ENCODE measurements at regions not wholly inside any gene's neighbourhood (a gene's known extent, or its start where the extent isn't known, plus 50 kb on each side); places are given as distances from the start of the nearest gene placed in this dataset.

GRCh38 chr4:126702747-126703146, 930.0 kb upstream of the INTU start:
- H3K36me3 ChIP-seq (ENCODE audit: insufficient read depth, low read length) = no peaks in the 10 kb centered on the region
- no peak overlapping the region for H3K4me3 ChIP-seq (ENCODE audit: low read length)
- H2AFZ ChIP-seq (ENCODE audit: low read depth, low read length) = no peak overlapping the region
- no peaks in the 10 kb centered on the region for H3K27me3 ChIP-seq (ENCODE audit: insufficient read depth, low read length)
- H3K4me1 ChIP-seq (ENCODE audit: insufficient read depth, low read length) = no peaks in the 10 kb centered on the region
- no peaks in the 10 kb centered on the region for H3K9me3 ChIP-seq (ENCODE audit: low read length)

GRCh38 chr4:126705266-126705665, 927.5 kb upstream of the INTU start:
- Histone ChIP-seq H3K4me1 (ENCODE audit: insufficient read depth, low read length) (no peaks in the 10 kb centered on the region), H3K36me3 (ENCODE audit: insufficient read depth, low read length) (no peaks in the 10 kb centered on the region), H3K4me3 (ENCODE audit: low read length) (no peak overlapping the region), H3K9me3 (ENCODE audit: low read length) (no peaks in the 10 kb centered on the region), H3K27me3 (ENCODE audit: insufficient read depth, low read length) (no peaks in the 10 kb centered on the region), H2AFZ (ENCODE audit: low read depth, low read length) (no peak overlapping the region)

- no peaks in the 10 kb centered on the region for H3K36me3 ChIP-seq (ENCODE audit: insufficient read depth, low read length)
- no peak overlapping the region for H2AFZ ChIP-seq (ENCODE audit: low read depth, low read length)
- no peaks in the 10 kb centered on the region for H3K4me1 ChIP-seq (ENCODE audit: insufficient read depth, low read length)
- no peaks in the 10 kb centered on the region for H3K9me3 ChIP-seq (ENCODE audit: low read length)
- H3K27me3 ChIP-seq (ENCODE audit: insufficient read depth, low read length) = no peaks in the 10 kb centered on the region
- H3K4me3 ChIP-seq (ENCODE audit: low read length) = no peak overlapping the region
Measured at GRCh38 chr4:126708716-126709115, 924.0 kb upstream of the INTU start.

- H3K27me3 ChIP-seq (ENCODE audit: insufficient read depth, low read length) = no peaks in the 10 kb centered on the region
- H3K4me3 ChIP-seq (ENCODE audit: low read length) = no peak overlapping the region
- H3K9me3 ChIP-seq (ENCODE audit: low read length) = no peaks in the 10 kb centered on the region
- no peak overlapping the region for H2AFZ ChIP-seq (ENCODE audit: low read depth, low read length)
- no peaks in the 10 kb centered on the region for H3K36me3 ChIP-seq (ENCODE audit: insufficient read depth, low read length)
- no peaks in the 10 kb centered on the region for H3K4me1 ChIP-seq (ENCODE audit: insufficient read depth, low read length)
Measured at GRCh38 chr4:126710935-126711334, 921.8 kb upstream of the INTU start.

GRCh38 chr4:126715067-126715466, 917.7 kb upstream of the INTU start:
- Histone ChIP-seq H3K4me1 (ENCODE audit: insufficient read depth, low read length) (no peaks in the 10 kb centered on the region), H3K9me3 (ENCODE audit: low read length) (no peaks in the 10 kb centered on the region), H3K4me3 (ENCODE audit: low read length) (no peak overlapping the region), H2AFZ (ENCODE audit: low read depth, low read length) (no peak overlapping the region), H3K36me3 (ENCODE audit: insufficient read depth, low read length) (no peaks in the 10 kb centered on the region), H3K27me3 (ENCODE audit: insufficient read depth, low read length) (no peaks in the 10 kb centered on the region)

GRCh38 chr4:126715681-126716080, 917.1 kb upstream of the INTU start:
- Histone ChIP-seq H3K4me1 (ENCODE audit: insufficient read depth, low read length) (no peaks in the 10 kb centered on the region), H3K9me3 (ENCODE audit: low read length) (no peaks in the 10 kb centered on the region), H3K4me3 (ENCODE audit: low read length) (no peak overlapping the region), H3K36me3 (ENCODE audit: insufficient read depth, low read length) (no peaks in the 10 kb centered on the region), H3K27me3 (ENCODE audit: insufficient read depth, low read length) (no peaks in the 10 kb centered on the region), H2AFZ (ENCODE audit: low read depth, low read length) (no peak overlapping the region)

GRCh38 chr4:126718136-126718535, 914.6 kb upstream of the INTU start:
- Histone ChIP-seq H3K27me3 (ENCODE audit: insufficient read depth, low read length) (no peaks in the 10 kb centered on the region), H2AFZ (ENCODE audit: low read depth, low read length) (no peak overlapping the region), H3K4me3 (ENCODE audit: low read length) (no peak overlapping the region), H3K4me1 (ENCODE audit: insufficient read depth, low read length) (no peaks in the 10 kb centered on the region), H3K36me3 (ENCODE audit: insufficient read depth, low read length) (no peaks in the 10 kb centered on the region), H3K9me3 (ENCODE audit: low read length) (no peaks in the 10 kb centered on the region)

GRCh38 chr4:126719852-126720251, 912.9 kb upstream of the INTU start:
- no peaks in the 10 kb centered on the region for H3K9me3 ChIP-seq (ENCODE audit: low read length)
- H3K4me3 ChIP-seq (ENCODE audit: low read length) = no peak overlapping the region
- no peaks in the 10 kb centered on the region for H3K4me1 ChIP-seq (ENCODE audit: insufficient read depth, low read length)
- H3K27me3 ChIP-seq (ENCODE audit: insufficient read depth, low read length) = no peaks in the 10 kb centered on the region
- no peak overlapping the region for H2AFZ ChIP-seq (ENCODE audit: low read depth, low read length)
- no peaks in the 10 kb centered on the region for H3K36me3 ChIP-seq (ENCODE audit: insufficient read depth, low read length)

GRCh38 chr4:126725906-126726305, 906.9 kb upstream of the INTU start:
- H3K27me3 ChIP-seq (ENCODE audit: insufficient read depth, low read length) = no peaks in the 10 kb centered on the region
- no peak overlapping the region for H2AFZ ChIP-seq (ENCODE audit: low read depth, low read length)
- H3K4me1 ChIP-seq (ENCODE audit: insufficient read depth, low read length) = no peaks in the 10 kb centered on the region
- no peak overlapping the region for H3K4me3 ChIP-seq (ENCODE audit: low read length)
- no peaks in the 10 kb centered on the region for H3K36me3 ChIP-seq (ENCODE audit: insufficient read depth, low read length)
- H3K9me3 ChIP-seq (ENCODE audit: low read length) = no peaks in the 10 kb centered on the region

GRCh38 chr4:126727461-126727860, 905.3 kb upstream of the INTU start:
- Histone ChIP-seq H3K36me3 (ENCODE audit: insufficient read depth, low read length) (no peaks in the 10 kb centered on the region), H2AFZ (ENCODE audit: low read depth, low read length) (no peak overlapping the region), H3K4me1 (ENCODE audit: insufficient read depth, low read length) (no peaks in the 10 kb centered on the region), H3K27me3 (ENCODE audit: insufficient read depth, low read length) (no peaks in the 10 kb centered on the region), H3K4me3 (ENCODE audit: low read length) (no peak overlapping the region), H3K9me3 (ENCODE audit: low read length) (no peaks in the 10 kb centered on the region)

- no peaks in the 10 kb centered on the region for H3K9me3 ChIP-seq (ENCODE audit: low read length)
- no peak overlapping the region for H3K4me3 ChIP-seq (ENCODE audit: low read length)
- no peak overlapping the region for H2AFZ ChIP-seq (ENCODE audit: low read depth, low read length)
- H3K36me3 ChIP-seq (ENCODE audit: insufficient read depth, low read length) = no peaks in the 10 kb centered on the region
- H3K27me3 ChIP-seq (ENCODE audit: insufficient read depth, low read length) = no peaks in the 10 kb centered on the region
- no peaks in the 10 kb centered on the region for H3K4me1 ChIP-seq (ENCODE audit: insufficient read depth, low read length)
Measured at GRCh38 chr4:126731062-126731461, 901.7 kb upstream of the INTU start.

- H3K27me3 ChIP-seq (ENCODE audit: insufficient read depth, low read length) = no peaks in the 10 kb centered on the region
- no peak overlapping the region for H2AFZ ChIP-seq (ENCODE audit: low read depth, low read length)
- no peaks in the 10 kb centered on the region for H3K9me3 ChIP-seq (ENCODE audit: low read length)
- H3K36me3 ChIP-seq (ENCODE audit: insufficient read depth, low read length) = no peaks in the 10 kb centered on the region
- H3K4me1 ChIP-seq (ENCODE audit: insufficient read depth, low read length) = no peaks in the 10 kb centered on the region
- H3K4me3 ChIP-seq (ENCODE audit: low read length) = no peak overlapping the region
Measured at GRCh38 chr4:126733301-126733700, 899.5 kb upstream of the INTU start.

GRCh38 chr4:126734465-126734864, 898.3 kb upstream of the INTU start:
- H3K4me3 ChIP-seq (ENCODE audit: low read length) = no peak overlapping the region
- H3K27me3 ChIP-seq (ENCODE audit: insufficient read depth, low read length) = no peaks in the 10 kb centered on the region
- H3K4me1 ChIP-seq (ENCODE audit: insufficient read depth, low read length) = no peaks in the 10 kb centered on the region
- H3K9me3 ChIP-seq (ENCODE audit: low read length) = no peaks in the 10 kb centered on the region
- H2AFZ ChIP-seq (ENCODE audit: low read depth, low read length) = no peak overlapping the region
- H3K36me3 ChIP-seq (ENCODE audit: insufficient read depth, low read length) = no peaks in the 10 kb centered on the region

- no peak overlapping the region for H2AFZ ChIP-seq (ENCODE audit: low read depth, low read length)
- H3K36me3 ChIP-seq (ENCODE audit: insufficient read depth, low read length) = no peaks in the 10 kb centered on the region
- H3K4me3 ChIP-seq (ENCODE audit: low read length) = no peak overlapping the region
- H3K9me3 ChIP-seq (ENCODE audit: low read length) = no peaks in the 10 kb centered on the region
- no peaks in the 10 kb centered on the region for H3K27me3 ChIP-seq (ENCODE audit: insufficient read depth, low read length)
- H3K4me1 ChIP-seq (ENCODE audit: insufficient read depth, low read length) = no peaks in the 10 kb centered on the region
Measured at GRCh38 chr4:126735294-126736132, 897.2 kb upstream of the INTU start.

All from neuron (in vitro differentiated cells).